ENCODE measurements at regions not wholly inside any gene's neighbourhood (a gene's known extent, or its start where the extent isn't known, plus 50 kb on each side); places are given as distances from the start of the nearest gene placed in this dataset.

- Histone ChIP-seq H3K36me3 (replicated peaks in 1 of 2; ENCODE audit: control insufficient read depth in 1 of 2, insufficient read depth in 2 of 2, low read length in 1 of 2) (no peaks in the 10 kb centered on the region), H3K79me2 (ENCODE audit: insufficient read depth) (no peaks in the 10 kb centered on the region), H3K27ac (ENCODE audit: low read depth in 2 of 2, low read length in 1 of 2) (no peak overlapping the region), H3K4me2 (no peak overlapping the region), H4K20me1 (ENCODE audit: insufficient read depth) (no peaks in the 10 kb centered on the region), H3K27me3 (ENCODE audit: insufficient read depth) (no peaks in the 10 kb centered on the region), H2AFZ (ENCODE audit: low read depth) (no peak overlapping the region), H3K4me3 (ENCODE audit: low read depth in 2 of 2, low read length in 1 of 2) (no peak overlapping the region), H3F3A (replicated peaks; ENCODE audit: insufficient read depth) (no peaks in the 10 kb centered on the region), H3K9ac (no peak overlapping the region), H3K9me2 (no peaks in the 10 kb centered on the region), H3K9me3 (no peaks in the 10 kb centered on the region), H3K4me1 (ENCODE audit: control insufficient read depth in 1 of 2, insufficient read depth in 2 of 2, low read depth in 1 of 2, low read length in 1 of 2) (no peaks in the 10 kb centered on the region)
- CTCF ChIA-PET = no interaction called here
- no peak for DNase-seq
- 54% methylated on average over 4 of the region's 4 CpGs for WGBS (ENCODE audit: low lambda C conversion rate)
- TF ChIP-seq USF1 (IDR thresholded peaks at IDR 0.05; ENCODE audit: borderline replicate concordance, low read depth) = no peak
- no peak for TF ChIP-seq POLR2AphosphoS5 (IDR thresholded peaks at IDR 0.05; ENCODE audit: low read depth, low read length)
- no peak for TF ChIP-seq ZBTB33 (IDR thresholded peaks at IDR 0.05; ENCODE audit: borderline replicate concordance, low read depth)
- TF ChIP-seq FOXJ3 (CRISPR knock-in tag; IDR thresholded peaks at IDR 0.05) = no peak
- POLR2A ChIA-PET = no interaction called here
These were observed 203.1 kb downstream of the LMBRD1 start for GRCh38 chr6:69593706-69594105.

- Histone ChIP-seq H3K4me3 (ENCODE audit: low read depth in 2 of 2, low read length in 1 of 2) (no peak overlapping the region), H2AFZ (ENCODE audit: low read depth) (no peak overlapping the region), H3K9me2 (no peaks in the 10 kb centered on the region), H3K4me1 (ENCODE audit: control insufficient read depth in 1 of 2, insufficient read depth in 2 of 2, low read depth in 1 of 2, low read length in 1 of 2) (peaks cover 0 to 12% of the 10 kb centered on the region in 2 experiments; a peak in 2 of 4 replicates), H3K4me2 (no peak overlapping the region), H3K9me3 (no peaks in the 10 kb centered on the region), H3K36me3 (replicated peaks in 1 of 2; ENCODE audit: control insufficient read depth in 1 of 2, insufficient read depth in 2 of 2, low read length in 1 of 2) (no peaks in the 10 kb centered on the region), H3K9ac (no peak overlapping the region), H3K27me3 (ENCODE audit: insufficient read depth) (no peaks in the 10 kb centered on the region), H3F3A (replicated peaks; ENCODE audit: insufficient read depth) (no peaks in the 10 kb centered on the region), H4K20me1 (ENCODE audit: insufficient read depth) (no peaks in the 10 kb centered on the region), H3K27ac (ENCODE audit: low read depth in 2 of 2, low read length in 1 of 2) (no peak overlapping the region), H3K79me2 (ENCODE audit: insufficient read depth) (no peaks in the 10 kb centered on the region)
- no peak for DNase-seq
- TF ChIP-seq CTCF (IDR thresholded peaks at IDR 0.05) (no peak), MEF2A (IDR thresholded peaks at IDR 0.05; ENCODE audit: borderline replicate concordance, low read depth) (no peak), ELF1 (IDR thresholded peaks at IDR 0.05) (no peak), POLR2AphosphoS5 (IDR thresholded peaks at IDR 0.05; ENCODE audit: low read depth, low read length) (no peak), FOXM1 (IDR thresholded peaks at IDR 0.05; ENCODE audit: low read depth) (no peak), GATA2 (CRISPR knock-in tag; IDR thresholded peaks at IDR 0.05) (no peak), SMC3 (IDR thresholded peaks at IDR 0.05; ENCODE audit: low read depth, low read length) (no peak), JUND (IDR thresholded peaks at IDR 0.05) (no peak), PBX3 (IDR thresholded peaks at IDR 0.05) (no peak), ZBTB33 (IDR thresholded peaks at IDR 0.05; ENCODE audit: borderline replicate concordance, low read depth) (no peak), MXI1 (IDR thresholded peaks at IDR 0.05; ENCODE audit: low read depth, low read length) (no peak)
- CTCF ChIA-PET = no interaction called here
- POLR2A ChIA-PET = no interaction called here
These were observed 207.2 kb downstream of the LMBRD1 start for GRCh38 chr6:69589626-69590025.
